SK-N-MC (cell line): ENCODE measurements at regions not wholly inside any gene's neighbourhood (a gene's known extent, or its start where the extent isn't known, plus 50 kb on each side); places are given as distances from the start of the nearest gene placed in this dataset.

Experiments
- DNase-seq: peaks from one replicate; pipeline ENCODE4 v3.0.0-alpha.2; 2011; ENCODE audit warnings: low read depth, low spot score
- H3K27ac ChIP-seq: fragments of 200-600 bp; sonication (generic); 2 replicates; pipeline ENCODE4 v1.5.1; 2016; ENCODE audit warnings: mixed run types
- H3K36me3 ChIP-seq: fragments of 200-600 bp; sonication (generic); 2 replicates; pipeline ENCODE4 v1.6.1; 2017; ENCODE audit warnings: antibody characterized with exemption, low read length, mixed read lengths; ENCODE audit not compliant: insufficient read depth
- H3K4me3 ChIP-seq: fragments of 200-600 bp; sonication (generic); 2 replicates; pipeline ENCODE4 v1.5.1; 2016
- H3K9ac ChIP-seq: fragments of 200-600 bp; sonication (generic); 2 replicates; pipeline ENCODE4 v1.8.0; 2017; ENCODE audit warnings: mixed run types, mixed read lengths; ENCODE audit not compliant: insufficient read length
- H3K9me3 ChIP-seq: fragments of 200-600 bp; sonication (generic); 2 replicates; pipeline ENCODE4 v1.6.1; 2017; ENCODE audit warnings: low read depth, mild to moderate bottlenecking, antibody characterized with exemption, low read length, moderate library complexity, mixed read lengths
- EZH2 ChIP-seq: fragments of 200-600 bp; sonication (generic); IDR thresholded peaks from one replicate; pipeline ENCODE4 v1.6.1; 2017; ENCODE audit warnings: antibody characterized with exemption
- FOXP2 ChIP-seq: optimal IDR thresholded peaks from 2 replicates; pipeline ENCODE3; 2011; ENCODE audit warnings: mild to moderate bottlenecking, moderate library complexity; ENCODE audit not compliant: insufficient read depth; ENCODE audit errors: extremely low read length, control extremely low read depth
- POLR2AphosphoS5 ChIP-seq: IDR thresholded peaks from 2 replicates; pipeline ENCODE4 v1.6.1; 2012; ENCODE audit warnings: mild to moderate bottlenecking, low read depth, low read length, borderline replicate concordance

GRCh38 chr15:91625506-91625905 is 228.0 kb upstream of the SLCO3A1 start:
- no peaks in the 10 kb centered on the region for H3K9me3 ChIP-seq
- H3K27ac ChIP-seq, result no peak overlapping the region
- H3K4me3 ChIP-seq, result no peak overlapping the region
- TF ChIP-seq EZH2, result no peak
- no peak for TF ChIP-seq POLR2AphosphoS5
- no peak for TF ChIP-seq FOXP2
- H3K36me3 ChIP-seq, result no peaks in the 10 kb centered on the region
- no peak overlapping the region for H3K9ac ChIP-seq
- no peak for DNase-seq

DNA sequence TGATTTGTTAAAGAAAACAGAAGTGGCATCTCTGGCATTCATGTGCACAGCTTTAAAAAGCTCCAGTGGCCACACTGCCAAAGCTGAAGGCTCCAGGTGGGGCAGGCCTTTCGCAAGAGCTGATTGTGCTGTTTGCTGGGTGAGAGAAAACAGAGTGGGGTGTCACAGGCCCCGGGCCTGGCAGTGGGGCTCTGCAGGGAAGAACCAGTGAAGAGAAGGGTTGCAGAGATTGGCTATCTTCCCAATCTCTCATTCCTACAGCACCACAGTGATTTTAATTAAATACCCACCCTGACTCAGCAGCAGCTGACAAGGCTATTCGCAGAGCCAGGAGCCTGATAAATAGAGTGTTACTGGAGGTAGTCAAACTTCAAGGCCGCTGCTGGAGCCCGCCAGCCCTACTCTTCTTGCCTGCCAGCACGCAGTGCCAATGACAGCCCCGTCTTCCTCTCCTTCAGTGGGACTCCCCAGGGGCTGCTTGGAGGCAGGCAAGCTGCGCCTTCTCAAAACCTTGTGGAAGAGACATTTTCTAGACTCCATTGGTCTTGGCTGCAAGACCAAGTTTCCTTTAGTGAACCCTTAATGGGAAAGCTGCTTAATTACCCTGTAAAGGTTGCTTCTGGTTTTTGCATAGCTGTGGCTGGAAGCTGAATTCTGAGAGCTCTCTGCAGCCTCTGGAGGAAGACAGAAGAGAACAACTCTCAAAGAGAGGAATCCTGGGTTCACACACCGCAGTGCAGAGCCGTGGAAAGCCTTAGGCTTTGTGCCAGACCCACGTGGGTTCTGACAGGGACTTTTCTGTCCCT is 225.8 kb upstream of the SLCO3A1 start:
- H3K9me3 ChIP-seq, result no peaks in the 10 kb centered on the region
- H3K4me3 ChIP-seq, result peak overlapping the region; percentile 53
- DNase-seq, result peak; percentile 3
- H3K27ac ChIP-seq, result peak overlapping the region; percentile 80
- TF ChIP-seq POLR2AphosphoS5 (no peak), EZH2 (no peak), FOXP2 (no peak)
- H3K36me3 ChIP-seq, result no peaks in the 10 kb centered on the region
- H3K9ac ChIP-seq, result no peak overlapping the region

- TF ChIP-seq FOXP2 (no peak), POLR2AphosphoS5 (no peak), EZH2 (no peak)
- DNase-seq, result no peak
- H3K9ac ChIP-seq, result no peak overlapping the region
- H3K4me3 ChIP-seq, result no peak overlapping the region
- no peaks in the 10 kb centered on the region for H3K36me3 ChIP-seq
- no peaks in the 10 kb centered on the region for H3K9me3 ChIP-seq
- no peak overlapping the region for H3K27ac ChIP-seq
Observed at GRCh38 chr15:91630090-91630489, 223.4 kb upstream of the SLCO3A1 start.

DNA sequence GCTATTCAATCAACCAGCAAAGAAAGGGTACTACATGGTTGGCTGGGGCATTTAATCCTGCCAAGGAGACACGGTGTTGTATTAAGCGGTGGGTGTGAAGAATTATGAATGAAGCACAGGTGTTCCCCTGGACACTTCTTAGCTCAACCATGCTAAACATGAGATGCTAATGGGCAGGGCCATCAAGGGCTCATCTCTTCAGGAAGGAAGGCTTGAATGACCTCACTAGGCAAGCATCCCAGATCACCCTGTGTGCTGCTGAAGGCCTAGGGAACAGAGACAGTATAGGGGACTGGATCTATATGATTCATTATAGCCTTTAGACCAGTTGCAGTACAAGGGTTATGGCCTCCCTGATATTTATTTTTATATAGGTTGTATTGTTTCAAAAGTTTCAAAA is 221.3 kb upstream of the SLCO3A1 start:
- Histone ChIP-seq H3K27ac (no peak overlapping the region), H3K36me3 (no peaks in the 10 kb centered on the region), H3K9me3 (no peaks in the 10 kb centered on the region), H3K4me3 (no peak overlapping the region), H3K9ac (no peak overlapping the region)
- no peak for TF ChIP-seq FOXP2
- no peak for TF ChIP-seq EZH2
- DNase-seq, result no peak

GRCh38 chr15:91632981-91633380 is 220.5 kb upstream of the SLCO3A1 start:
- H3K9me3 ChIP-seq, result no peaks in the 10 kb centered on the region
- TF ChIP-seq POLR2AphosphoS5, result no peak
- TF ChIP-seq FOXP2, result no peak
- no peak for TF ChIP-seq EZH2
- H3K36me3 ChIP-seq, result no peaks in the 10 kb centered on the region
- no peak overlapping the region for H3K4me3 ChIP-seq
- H3K9ac ChIP-seq, result no peak overlapping the region
- DNase-seq, result no peak
- no peak overlapping the region for H3K27ac ChIP-seq

DNA sequence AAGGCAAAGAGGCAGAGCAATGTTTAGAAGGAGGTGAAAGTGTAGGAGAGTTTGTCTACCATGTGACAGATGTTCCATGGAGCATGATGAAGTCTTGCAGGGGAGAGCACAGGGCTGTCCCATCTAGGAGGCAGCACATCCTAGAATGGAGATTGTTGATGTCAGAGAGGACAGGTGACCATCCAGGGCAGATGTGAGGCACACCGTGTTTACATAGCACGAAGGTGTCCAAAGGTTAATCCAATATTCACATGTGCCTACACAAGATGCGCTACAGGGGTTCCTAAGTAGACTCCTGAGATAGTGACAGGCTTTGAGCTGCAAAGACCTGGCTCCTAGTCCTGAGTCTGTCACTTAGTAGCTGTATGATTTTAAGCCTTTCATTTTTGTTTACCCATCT is 219.3 kb upstream of the SLCO3A1 start:
- H3K9ac ChIP-seq, result no peak overlapping the region
- TF ChIP-seq FOXP2, result no peak
- TF ChIP-seq POLR2AphosphoS5, result no peak
- no peak for TF ChIP-seq EZH2
- no peak overlapping the region for H3K4me3 ChIP-seq
- no peaks in the 10 kb centered on the region for H3K9me3 ChIP-seq
- H3K27ac ChIP-seq, result no peak overlapping the region
- H3K36me3 ChIP-seq, result no peaks in the 10 kb centered on the region
- DNase-seq, result no peak

DNA sequence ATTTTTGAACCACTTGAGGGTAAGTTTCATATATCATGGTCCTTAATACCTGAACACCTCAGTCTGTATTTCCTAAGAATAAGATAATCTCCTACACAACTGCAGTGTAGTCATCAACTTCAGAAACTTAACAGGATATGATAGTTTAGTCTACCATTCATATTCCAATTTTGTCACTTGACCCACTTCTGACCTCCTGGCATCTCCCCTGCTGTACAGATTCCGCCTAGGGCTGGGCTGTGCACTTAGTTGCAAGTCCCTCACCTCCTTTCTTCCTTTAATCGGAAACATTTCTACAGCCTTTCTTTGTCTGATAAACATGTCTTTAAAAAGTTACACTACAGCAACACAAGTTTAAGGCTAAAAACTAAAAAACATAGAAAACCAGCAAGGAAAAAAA is 218.4 kb upstream of the SLCO3A1 start:
- TF ChIP-seq EZH2 (no peak), POLR2AphosphoS5 (no peak), FOXP2 (no peak)

DNA sequence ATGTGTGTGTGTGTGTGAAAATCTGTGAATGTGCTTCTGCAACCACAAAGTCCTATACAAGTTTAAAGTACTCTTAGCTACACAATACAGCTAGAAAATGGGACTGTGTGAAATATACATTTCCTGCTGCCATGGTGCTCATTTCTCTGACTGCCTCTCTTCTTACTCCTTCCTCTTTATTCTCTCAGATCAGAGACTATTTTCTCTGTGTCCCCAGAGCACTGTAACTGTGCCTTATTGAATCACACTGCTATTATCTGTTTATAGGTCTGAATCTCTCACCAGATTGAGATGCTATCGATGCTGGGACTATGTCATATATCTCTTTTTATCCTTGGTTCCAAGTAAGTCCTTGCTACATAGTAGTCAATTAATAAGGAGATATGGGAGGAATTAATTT is 217.9 kb upstream of the SLCO3A1 start:
- no peak overlapping the region for H3K4me3 ChIP-seq
- no peaks in the 10 kb centered on the region for H3K36me3 ChIP-seq
- H3K9ac ChIP-seq, result no peak overlapping the region
- DNase-seq, result no peak
- no peak overlapping the region for H3K27ac ChIP-seq
- H3K9me3 ChIP-seq, result no peaks in the 10 kb centered on the region
- TF ChIP-seq EZH2 (no peak), POLR2AphosphoS5 (no peak), FOXP2 (no peak)

More for the DNA sequence above, 218.4 kb upstream of the SLCO3A1 start:
- H3K9me3 ChIP-seq, result no peaks in the 10 kb centered on the region
- H3K36me3 ChIP-seq, result no peaks in the 10 kb centered on the region
- no peak overlapping the region for H3K9ac ChIP-seq
- no peak overlapping the region for H3K27ac ChIP-seq
- DNase-seq, result no peak
- no peak overlapping the region for H3K4me3 ChIP-seq

GRCh38 chr15:91649016-91649415 is 204.5 kb upstream of the SLCO3A1 start:
- TF ChIP-seq POLR2AphosphoS5 (no peak), FOXP2 (no peak), EZH2 (no peak)
- Histone ChIP-seq H3K9me3 (no peaks in the 10 kb centered on the region), H3K9ac (no peak overlapping the region), H3K27ac (no peak overlapping the region), H3K4me3 (no peak overlapping the region), H3K36me3 (no peaks in the 10 kb centered on the region)
- no peak for DNase-seq
